SH-SY5Y (cell line): ENCODE measurements at regions not wholly inside any gene's neighbourhood (a gene's known extent, or its start where the extent isn't known, plus 50 kb on each side); places are given as distances from the start of the nearest gene placed in this dataset.

ENCODE experiments used
- GATA2 ChIP-seq: IDR thresholded peaks from 2 replicates; pipeline ENCODE4 v1.6.1; 2011; ENCODE audit warnings: mild to moderate bottlenecking, low read depth, low read length
- GATA3 ChIP-seq: IDR thresholded peaks from 2 replicates; pipeline ENCODE4 v1.6.1; 2011; ENCODE audit warnings: low read depth, mild to moderate bottlenecking, low read length, moderate library complexity

DNA sequence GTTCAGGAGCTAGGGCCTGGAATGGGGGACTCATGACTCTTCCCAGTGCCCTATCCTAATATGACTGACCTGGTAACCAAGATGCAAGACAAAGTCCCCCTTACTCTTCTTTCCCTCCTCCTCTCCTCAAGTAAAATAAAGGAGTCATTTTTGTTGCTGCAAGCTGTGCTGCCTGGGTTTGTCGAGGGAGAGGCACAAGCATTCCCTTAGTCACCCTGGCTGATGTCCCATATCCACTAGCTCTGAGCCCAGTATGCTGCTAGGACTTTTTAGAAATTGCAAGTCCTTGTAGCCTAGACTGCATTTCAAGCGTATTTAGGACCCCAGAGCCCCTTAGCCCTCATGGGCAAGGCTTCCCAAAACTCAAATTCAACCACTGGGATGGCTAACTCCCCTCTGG lies 338.5 kb upstream of the SETBP1 start:
- TF ChIP-seq GATA3 (no peak), GATA2 (no peak)
